GM23248 (cell line): ENCODE measurements at regions not wholly inside any gene's neighbourhood (a gene's known extent, or its start where the extent isn't known, plus 50 kb on each side); places are given as distances from the start of the nearest gene placed in this dataset.

Experiments used
- EZH2 ChIP-seq: fragments of 200-600 bp; sonication (generic); IDR thresholded peaks from 2 replicates; pipeline ENCODE4 v1.6.1; 2018; ENCODE audit warnings: antibody characterized with exemption, mild to moderate bottlenecking; ENCODE audit not compliant: insufficient read depth, poor library complexity, severe bottlenecking
- EZH2phosphoT487 ChIP-seq: fragments of 200-600 bp; sonication (generic); IDR thresholded peaks from 2 replicates; pipeline ENCODE4 v1.6.1; 2018; ENCODE audit warnings: antibody characterized with exemption, moderate library complexity, mild to moderate bottlenecking, low read depth; ENCODE audit not compliant: insufficient read depth

DNA sequence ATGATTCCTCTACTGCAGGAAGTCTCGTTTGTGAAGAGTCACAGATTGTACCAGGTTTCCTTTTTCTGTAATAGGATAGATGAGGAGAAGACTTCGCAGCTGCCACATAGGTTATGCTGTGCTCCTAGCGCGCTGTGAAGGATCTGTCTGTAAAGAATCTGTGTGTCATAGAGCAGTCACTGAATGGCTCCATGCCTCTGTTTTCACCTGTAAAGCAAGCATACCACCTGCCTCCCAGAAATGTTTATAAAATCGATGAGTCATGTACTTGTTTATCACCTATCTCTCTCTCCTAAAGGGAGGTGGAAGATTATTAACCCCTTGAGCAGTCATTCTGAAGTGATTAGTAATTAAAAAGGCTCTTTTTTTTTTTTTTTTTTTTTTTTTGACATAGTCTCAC lies 86.6 kb downstream of the TFAP2B start:
- TF ChIP-seq EZH2phosphoT487 (no peak), EZH2 (no peak)
